Heart left ventricle (tissue), 16 donors: ENCODE measurements at regions not wholly inside any gene's neighbourhood (a gene's known extent, or its start where the extent isn't known, plus 50 kb on each side); places are given as distances from the start of the nearest gene placed in this dataset.

Experiments used
- ATAC-seq, 4 donors: fragments of 200-7000 bp; cut with Tn5 transposase; one replicate each; pipeline ENCODE4 v1.9.1; 2020 to 2022; ENCODE audit warnings: moderate library complexity in 4 of 4, mild to moderate bottlenecking in 3 of 4, moderate number of reproducible peaks in 1 of 4
- DNase-seq, 5 donors: peaks; one replicate each; pipeline ENCODE4 v3.0.0-alpha.2; 2020
- H3K27ac ChIP-seq, 12 donors: fragments of 200-600 bp; sonication (generic) in 4 of 12; one replicate each; pipeline versions ENCODE4 v1.5.0 to v1.8.0; 2016 to 2022; ENCODE audit warnings: mild to moderate bottlenecking in 2 of 12
- H3K27me3 ChIP-seq, 9 donors: fragments of 200-600 bp; sonication (generic) in 2 of 9; one replicate each; pipeline versions ENCODE4 v1.5.1 to v1.8.0; 2016 to 2022; ENCODE audit warnings: mild to moderate bottlenecking in 3 of 9
- H3K36me3 ChIP-seq, 9 donors: fragments of 200-600 bp; sonication (generic) in 2 of 9; one replicate each; pipeline versions ENCODE4 v1.5.0 to v1.8.0; 2018 to 2022; ENCODE audit warnings: mild to moderate bottlenecking in 2 of 9
- H3K4me1 ChIP-seq, 12 donors: fragments of 200-600 bp; sonication (generic) in 4 of 12; one replicate each; pipeline versions ENCODE4 v1.5.0 to v1.8.0; 2016 to 2022; ENCODE audit warnings: mild to moderate bottlenecking in 3 of 12
- H3K4me3 ChIP-seq, 12 donors: fragments of 200-600 bp; sonication (generic) in 4 of 12; one replicate each; pipeline versions ENCODE4 v1.5.0 to v1.8.0; 2017 to 2022; ENCODE audit warnings: mild to moderate bottlenecking in 9 of 12, moderate library complexity in 4 of 12
- H3K9me3 ChIP-seq, 12 donors: fragments of 200-600 bp; sonication (generic) in 4 of 12; one replicate each; pipeline versions ENCODE4 v1.5.0 to v1.8.0; 2016 to 2022; ENCODE audit warnings: mild to moderate bottlenecking in 1 of 12
- CTCF ChIP-seq, 12 donors: fragments of 200-600 bp; sonication (generic) in 4 of 12; IDR thresholded peaks; one replicate each; pipeline versions ENCODE4 v1.5.0 to v1.8.0; 2018 to 2022; ENCODE audit warnings: antibody characterized with exemption in 12 of 12, mild to moderate bottlenecking in 5 of 12
- POLR2A ChIP-seq, 2 donors: fragments of 450-650 bp; IDR thresholded peaks; one replicate each; pipeline ENCODE4 v1.6.1; 2017; ENCODE audit warnings: antibody characterized with exemption in 2 of 2, mild to moderate bottlenecking in 2 of 2, moderate library complexity in 2 of 2
- WGBS, 4 donors: extraction: QIAGEN DNeasy Blood & Tissue Kit in 2 of 4; methylation state at CpG; one replicate each; pipeline versions ENCODE4 v1.1.5 to v1.1.7; 2013 to 2018; 5-methylcytosine and 5-hydroxymethylcytosine counted together
- intact Hi-C, 10 donors: fragments of 100-400 bp; cut with DNase I; formaldehyde crosslinking; loops; one replicate each; pipeline versions ENCODE4 v1.11.1 to v1.14.2; 2022
- donor health status: ischemic (EF 13 %, LVEDD 7.1; RV severe dilation, severe dysfunction).
- donor health status: healthy with polysubstance abuse.
- donor health status: DM: no; HTN: yes; CAD: no.
- donor health status: DM: no; HTN: no; CAD: no.
- donor health status: ischemic (EF 25% LVEDD 6.9; RV normal size, moderate dysfunction).
- donor health status: ischemic (EF 25% LVEDD 5.7; RV mildly dilated, moderate dysfunction).
- donor health status: healthy.
- donor health status: DM: yes; HTN: yes; CAD: no.
- donor health status: ischemic (EF 35%, LVEDD 5.7; RV mildly dilated, moderate dysfunction).
- donor health status: nonischemic (EF 11% LVEDD 7.7; RV severe dilation, severe dysfunction).
- donor health status: DM: yes; HTN: yes; CAD: no.
- donor health status: PGD.
- donor health status: ischemic (EF 29% LVEDD 5.4; RV normal size, mild dysfunction).
- donor health status: nonischemic (EF 23%, LVEDD 6.1; RV moderate dilation, normal function).

- ATAC-seq: no peak
- Histone ChIP-seq H3K4me3 (no peak overlapping the region), H3K9me3 (peaks cover 0 to 5% (median 0%) of the 10 kb centered on the region in 12 donors), H3K27ac (no peak overlapping the region), H3K4me1 (no peaks in the 10 kb centered on the region), H3K27me3 (no peaks in the 10 kb centered on the region), H3K36me3 (no peaks in the 10 kb centered on the region)
- TF ChIP-seq POLR2A (IDR thresholded peaks at IDR 0.05): no peak
- TF ChIP-seq CTCF (IDR thresholded peaks at IDR 0.05): no peak
- no peak for DNase-seq
- 59 to 69% (median 62%) methylated on average over 5 of the region's 5 CpGs for WGBS, 4 donors
- intact Hi-C loops: no loop called here
Measured at GRCh38 chr2:180559771-180560170, 420.6 kb upstream of the UBE2E3 start.

- TF ChIP-seq CTCF (IDR thresholded peaks at IDR 0.05): no peak
- no peak for TF ChIP-seq POLR2A (IDR thresholded peaks at IDR 0.05)
- H3K36me3 ChIP-seq: no peaks in the 10 kb centered on the region
- no peak for ATAC-seq
- peaks cover 0 to 5% (median 0%) of the 10 kb centered on the region in 12 donors for H3K9me3 ChIP-seq
- intact Hi-C loops: no loop called here
- H3K27ac ChIP-seq: no peak overlapping the region
- no peak overlapping the region for H3K4me3 ChIP-seq
- DNase-seq: no peak
- H3K27me3 ChIP-seq: no peaks in the 10 kb centered on the region
- H3K4me1 ChIP-seq: no peaks in the 10 kb centered on the region
Measured at GRCh38 chr2:180559038-180559437, 421.4 kb upstream of the UBE2E3 start.

- Histone ChIP-seq H3K4me3 (no peak overlapping the region), H3K27me3 (peaks cover 0 to 5% (median 0%) of the 10 kb centered on the region in 9 donors), H3K9me3 (peaks cover 0 to 5% (median 0%) of the 10 kb centered on the region in 12 donors), H3K36me3 (no peaks in the 10 kb centered on the region), H3K4me1 (no peaks in the 10 kb centered on the region), H3K27ac (no peak overlapping the region)
- intact Hi-C loops: no loop called here
- DNase-seq: no peak
- WGBS, 4 donors: 90 to 95% (median 94%) methylated on average over 15 to 19 of the region's 19 CpGs
- TF ChIP-seq POLR2A (IDR thresholded peaks at IDR 0.05): no peak
- TF ChIP-seq CTCF (IDR thresholded peaks at IDR 0.05): no peak
- ATAC-seq: no peak
Measured at GRCh38 chr2:180555391-180555965, 424.9 kb upstream of the UBE2E3 start.

GRCh38 chr2:180554330-180554729 is 426.1 kb upstream of the UBE2E3 start:
- intact Hi-C loops: no loop called here
- no peak for ATAC-seq
- no peak for TF ChIP-seq POLR2A (IDR thresholded peaks at IDR 0.05)

GRCh38 chr2:180553094-180553715 is 427.2 kb upstream of the UBE2E3 start:
- DNase-seq (no peak), ATAC-seq (no peak)
- intact Hi-C loops: no loop called here
- H3K27ac ChIP-seq: no peak overlapping the region
- H3K9me3 ChIP-seq: peaks cover 0 to 5% (median 0%) of the 10 kb centered on the region in 12 donors
- peaks cover 0 to 5% (median 0%) of the 10 kb centered on the region in 9 donors for H3K27me3 ChIP-seq
- no peak overlapping the region for H3K4me3 ChIP-seq
- no peaks in the 10 kb centered on the region for H3K36me3 ChIP-seq
- TF ChIP-seq POLR2A (IDR thresholded peaks at IDR 0.05) (no peak), CTCF (IDR thresholded peaks at IDR 0.05) (no peak)
- H3K4me1 ChIP-seq: no peaks in the 10 kb centered on the region

More at GRCh38 chr2:180554330-180554729, 426.1 kb upstream of the UBE2E3 start:
- DNase-seq: no peak
- Histone ChIP-seq H3K36me3 (no peaks in the 10 kb centered on the region), H3K27ac (no peak overlapping the region), H3K27me3 (peaks cover 0 to 5% (median 0%) of the 10 kb centered on the region in 9 donors), H3K9me3 (peaks cover 0 to 5% (median 0%) of the 10 kb centered on the region in 12 donors), H3K4me1 (no peaks in the 10 kb centered on the region), H3K4me3 (no peak overlapping the region)
